Adrenal gland (tissue), 5 donors: ENCODE measurements at regions not wholly inside any gene's neighbourhood (a gene's known extent, or its start where the extent isn't known, plus 50 kb on each side); places are given as distances from the start of the nearest gene placed in this dataset.

Experiments
- CTCF ChIP-seq, 6 experiments: fragments of 450-650 bp in 4 of 6; fragments of 200-600 bp in 2 of 6; sonication (generic) in 1 of 6; IDR thresholded peaks; 1 replicate in 5 of 6; 2 replicates in 1 of 6; pipeline versions ENCODE4 v1.5.1 to v1.8.0; 2016 to 2021; ENCODE audit warnings: antibody characterized with exemption in 6 of 6, mild to moderate bottlenecking in 2 of 6, moderate library complexity in 1 of 6
- POLR2A ChIP-seq, 2 donors: fragments of 450-650 bp; IDR thresholded peaks; one replicate each; pipeline ENCODE4 v1.6.1; 2017; ENCODE audit warnings: antibody characterized with exemption in 2 of 2, mild to moderate bottlenecking in 2 of 2, moderate library complexity in 1 of 2
- donor health status: DM: no; HTN: no; CAD: no.

- TF ChIP-seq CTCF (IDR thresholded peaks at IDR 0.05) (no peak), POLR2A (IDR thresholded peaks at IDR 0.05) (no peak)
These were observed 72.3 kb downstream of the MDH1 start for GRCh38 chr2:63661076-63661475.
